HPDE6-E6E7 (cell line): ENCODE measurements at regions not wholly inside any gene's neighbourhood (a gene's known extent, or its start where the extent isn't known, plus 50 kb on each side); places are given as distances from the start of the nearest gene placed in this dataset.

Experiments
- DNase-seq: peaks from one replicate; pipeline ENCODE4 v3.0.0; 2011; ENCODE audit warnings: missing footprints; ENCODE audit errors: extremely low spot score

DNA sequence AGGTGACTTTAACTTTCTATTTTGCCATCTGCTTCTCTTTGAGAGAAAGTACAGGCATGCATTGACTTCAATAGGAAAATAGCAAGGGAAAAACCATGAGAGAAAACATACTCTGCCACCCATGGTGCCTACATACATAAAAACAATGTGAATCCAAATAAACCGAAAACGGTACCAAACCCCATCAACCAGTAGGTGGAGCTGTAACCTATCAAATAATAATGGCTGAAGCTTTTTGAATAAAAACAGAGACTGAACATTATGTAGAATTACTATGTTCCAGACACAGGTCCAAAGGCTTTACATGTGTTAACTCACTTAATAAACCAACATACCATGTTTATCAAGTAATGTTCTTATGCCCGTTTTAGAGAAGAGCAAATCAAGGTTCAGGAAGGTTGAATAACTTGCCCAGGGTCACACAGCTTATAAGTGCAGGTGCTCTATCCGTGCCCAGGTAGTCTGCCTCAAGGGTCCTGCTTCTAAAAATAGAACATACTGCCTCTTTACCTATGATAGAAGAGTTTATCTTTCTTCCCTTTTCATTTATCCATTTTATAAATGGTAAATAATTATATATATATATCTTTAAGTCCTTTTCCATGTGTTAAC lies 293.9 kb upstream of the SYT4 start:
- DNase-seq = peak; percentile 32

DNA sequence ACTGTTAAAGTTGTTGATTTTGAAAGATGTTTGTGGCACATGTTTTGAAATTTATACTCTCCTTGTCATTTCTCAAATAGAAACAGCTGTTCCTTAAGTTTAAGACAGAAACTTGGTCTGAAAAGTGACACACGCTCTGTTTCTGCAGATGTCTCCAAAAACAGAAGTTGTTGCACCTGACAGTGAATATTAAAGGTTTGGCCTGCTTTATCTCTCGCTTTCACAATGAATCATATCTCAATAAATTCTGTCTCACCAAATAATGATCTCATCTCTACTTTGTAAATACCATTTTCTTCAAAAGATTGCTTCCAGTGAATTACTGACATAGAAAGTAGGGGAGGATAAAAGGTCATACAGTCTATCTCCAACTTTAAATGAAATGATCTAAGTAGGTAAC lies 294.9 kb upstream of the SYT4 start:
- no peak for DNase-seq

DNA sequence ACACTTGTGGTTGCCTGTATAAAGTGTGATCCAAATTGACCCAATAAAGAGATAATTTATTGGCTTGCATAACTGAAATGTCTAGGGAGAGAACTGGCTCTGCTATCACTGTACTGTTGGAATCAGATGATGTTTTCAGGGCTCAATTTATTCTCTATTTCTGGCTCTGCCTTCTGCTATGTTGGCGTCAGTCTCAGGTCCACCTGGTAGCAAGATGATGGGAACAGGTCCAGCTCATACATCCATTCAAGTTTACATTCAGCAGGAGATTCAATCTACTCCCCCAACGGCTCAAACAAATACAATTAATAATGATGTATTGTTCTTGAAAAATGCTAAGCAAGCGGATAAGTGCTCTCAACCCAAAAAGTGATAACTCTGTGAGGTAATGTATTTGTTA lies 297.7 kb upstream of the SYT4 start:
- no peak for DNase-seq

DNA sequence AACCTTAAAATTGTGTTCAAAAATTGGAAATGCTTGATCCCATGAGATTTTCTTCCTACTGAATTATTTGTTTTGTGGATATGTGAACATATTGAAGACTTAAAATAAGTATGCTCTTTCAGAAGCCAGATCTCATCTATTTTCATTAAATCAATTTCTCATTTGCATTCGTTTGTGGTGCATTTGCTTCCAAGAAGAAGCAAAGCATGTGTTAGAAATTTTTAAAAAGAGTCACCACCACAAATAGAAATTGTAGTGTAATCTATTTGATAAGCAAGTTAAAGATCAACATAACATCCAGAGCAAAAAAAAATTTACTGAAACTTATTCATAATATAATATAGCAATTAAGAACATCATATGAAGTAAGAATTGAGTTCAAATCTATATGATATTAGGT lies 300.9 kb upstream of the SYT4 start:
- DNase-seq = no peak

DNA sequence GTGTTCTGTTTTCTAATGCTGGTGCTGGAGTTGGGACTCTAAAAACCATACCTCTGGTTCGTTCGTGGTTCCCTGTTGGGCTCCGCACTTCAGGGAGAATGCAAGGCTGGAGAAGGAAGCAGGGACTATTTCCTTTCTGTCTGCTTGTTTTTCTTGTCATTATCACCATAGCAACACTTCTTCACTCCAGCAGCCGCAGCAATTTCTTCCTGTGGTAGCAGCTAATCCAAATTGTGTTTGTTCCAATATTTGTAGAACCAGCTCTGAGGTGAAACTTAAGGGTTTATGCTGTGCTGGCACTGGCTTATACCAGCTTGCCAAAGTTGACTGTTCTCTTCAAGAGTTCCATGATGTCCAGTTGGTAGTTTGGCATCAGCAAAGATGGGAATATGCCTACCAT lies 301.4 kb upstream of the SYT4 start:
- no peak for DNase-seq

DNA sequence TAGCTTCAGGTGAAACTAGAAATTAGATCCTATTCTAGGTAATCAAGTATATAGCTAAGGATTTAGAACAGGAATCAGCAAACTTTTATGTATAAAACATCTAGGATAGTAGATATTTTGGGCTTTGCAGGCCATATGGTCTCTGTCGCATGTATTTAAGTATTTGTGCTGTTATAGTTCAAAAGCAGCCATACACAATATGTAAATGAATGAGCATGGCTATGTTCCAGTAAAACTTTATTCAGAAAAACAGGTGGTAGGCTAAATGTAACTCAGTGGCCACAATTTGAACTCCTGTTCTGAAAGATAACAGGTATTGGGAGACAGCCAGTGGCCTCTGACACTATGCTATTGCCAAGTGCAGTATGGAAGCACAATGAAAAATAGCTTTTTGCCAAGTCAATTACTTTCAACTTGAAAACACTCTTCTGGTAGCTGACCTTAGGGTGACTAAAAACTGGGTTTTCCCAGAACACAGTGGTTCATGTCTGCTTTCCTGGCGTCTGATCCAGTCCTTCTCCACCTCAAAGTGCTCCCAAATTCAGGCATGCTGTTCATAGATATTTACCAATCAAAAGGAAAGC lies 304.7 kb upstream of the SYT4 start:
- DNase-seq = no peak

DNA sequence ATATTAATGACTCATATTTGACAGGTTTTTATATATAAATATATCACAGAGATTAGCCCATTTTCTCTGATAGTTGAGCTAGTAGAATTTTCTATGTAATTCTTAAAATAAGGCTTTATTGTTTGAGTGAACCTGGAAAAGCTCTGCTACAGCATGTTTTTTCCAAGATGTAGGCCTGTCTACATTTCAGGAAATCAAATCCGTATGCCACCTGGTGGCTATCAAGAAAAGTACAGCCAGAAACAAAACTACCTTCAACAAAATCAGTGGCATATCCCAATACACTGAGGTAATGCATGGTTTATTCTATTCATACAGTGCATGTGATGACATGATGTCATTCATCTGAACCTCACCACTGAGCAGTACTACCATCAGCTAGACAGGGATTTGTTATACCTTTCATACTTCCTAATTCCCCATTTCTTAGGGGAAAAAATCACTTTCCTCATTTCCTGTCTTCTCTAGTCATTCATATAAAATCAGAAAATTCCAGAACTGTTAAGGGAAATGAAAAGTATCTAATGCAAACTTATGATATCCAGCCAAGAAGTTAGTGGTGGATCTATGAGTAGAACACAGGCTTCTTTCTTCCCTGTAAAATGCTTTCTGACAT lies 310.4 kb upstream of the SYT4 start:
- DNase-seq = peak; percentile 8

DNA sequence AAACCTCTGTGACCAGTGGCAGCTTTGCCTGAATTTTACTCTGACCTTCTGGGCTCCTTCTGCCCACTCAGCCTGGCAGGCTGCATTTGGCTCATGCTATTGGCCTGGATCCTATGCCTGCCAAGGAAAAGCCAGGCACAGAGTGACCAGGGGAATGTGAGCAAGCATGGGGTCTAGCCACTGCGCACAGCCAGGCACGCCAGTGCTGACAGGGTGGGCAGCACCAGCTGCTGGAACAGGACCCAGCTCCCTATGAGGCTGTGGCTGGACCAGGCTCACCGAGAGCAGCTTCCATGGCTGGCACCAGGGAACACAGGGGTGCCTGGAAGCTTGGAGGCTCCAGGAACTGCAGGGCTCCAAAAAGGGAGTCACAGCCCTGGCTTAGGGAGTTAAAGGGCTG lies 311.5 kb upstream of the SYT4 start:
- no peak for DNase-seq

DNA sequence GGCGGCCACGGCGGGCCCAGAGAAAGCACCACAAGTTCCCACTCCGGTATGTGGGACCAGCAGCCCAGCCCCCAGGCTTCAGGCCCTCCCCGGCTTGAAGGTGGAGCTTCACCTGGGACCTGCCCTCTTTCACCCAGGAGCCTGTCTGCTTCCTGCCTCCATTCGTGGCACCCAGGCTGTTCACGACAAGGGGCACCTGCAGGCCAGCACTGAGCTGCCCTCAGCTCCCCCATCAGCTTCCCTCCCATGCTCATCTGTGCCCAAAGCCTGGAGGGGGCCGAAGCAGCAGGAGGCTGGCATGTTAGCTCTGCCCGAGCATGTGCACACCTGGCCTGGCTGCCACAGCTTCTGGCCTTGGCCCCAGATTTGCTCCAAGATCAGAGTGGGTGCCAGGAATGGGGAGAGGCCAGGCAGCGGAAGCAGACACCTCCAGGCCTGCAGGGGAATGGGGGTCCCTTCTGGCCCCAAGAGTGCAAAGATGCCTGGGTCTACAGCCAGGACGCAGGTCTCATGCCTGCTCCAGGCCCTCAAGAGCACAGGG lies 312.4 kb upstream of the SYT4 start:
- no peak for DNase-seq

DNA sequence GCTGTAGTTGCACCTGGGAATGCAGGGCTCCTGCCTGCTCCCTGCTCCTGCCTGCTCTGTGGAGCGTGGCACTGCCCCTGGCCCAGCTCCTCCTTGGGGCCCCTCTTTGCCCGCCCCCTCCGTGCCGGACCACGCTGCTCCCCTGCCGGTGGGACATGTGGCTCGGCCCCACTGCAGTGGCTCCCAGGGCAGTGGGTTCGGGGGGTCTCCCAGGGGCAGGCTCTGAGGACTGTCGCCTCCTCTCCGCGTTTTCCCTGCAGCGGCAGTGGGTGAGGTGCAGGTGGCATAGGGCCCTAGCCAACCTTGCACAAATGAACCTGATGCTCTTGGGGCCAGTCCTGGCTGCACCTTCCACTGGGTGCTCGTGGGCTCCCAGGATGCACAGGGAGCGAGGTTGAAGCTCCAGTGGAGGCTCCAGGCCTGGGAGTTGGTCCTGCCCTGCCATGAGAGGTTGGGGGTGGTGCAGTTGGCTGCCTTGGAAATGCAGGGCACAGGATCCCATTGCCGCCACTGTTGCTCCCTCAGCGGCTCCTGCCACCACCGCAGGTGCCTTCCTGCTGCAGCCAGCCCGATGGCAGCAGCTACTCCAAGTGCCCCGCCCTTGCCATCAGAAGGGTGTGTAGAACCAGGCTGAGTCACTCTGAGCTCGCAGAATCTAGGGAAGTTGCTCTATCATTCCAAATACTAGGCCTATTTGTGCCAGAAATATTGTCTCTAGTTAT lies 313.1 kb upstream of the SYT4 start:
- DNase-seq = no peak

DNA sequence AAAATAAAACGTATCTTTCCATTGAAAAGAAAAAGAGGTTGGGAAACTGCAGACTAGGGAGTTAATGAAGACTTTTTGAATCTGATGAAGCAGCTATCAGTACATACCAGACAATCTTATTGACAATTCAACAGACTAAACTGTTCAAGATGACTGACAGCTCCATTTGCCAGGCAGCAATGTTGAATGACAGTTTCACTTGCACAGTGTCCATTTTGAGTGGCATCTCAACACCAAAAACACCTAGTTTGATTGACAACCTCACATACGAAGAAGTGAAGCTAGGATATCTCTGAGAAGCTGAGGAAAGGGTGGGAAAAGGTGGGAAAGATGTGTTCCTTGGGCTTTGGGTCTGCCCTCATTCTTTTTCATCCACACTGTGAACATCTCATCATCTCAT lies 315.0 kb upstream of the SYT4 start:
- DNase-seq = no peak

DNA sequence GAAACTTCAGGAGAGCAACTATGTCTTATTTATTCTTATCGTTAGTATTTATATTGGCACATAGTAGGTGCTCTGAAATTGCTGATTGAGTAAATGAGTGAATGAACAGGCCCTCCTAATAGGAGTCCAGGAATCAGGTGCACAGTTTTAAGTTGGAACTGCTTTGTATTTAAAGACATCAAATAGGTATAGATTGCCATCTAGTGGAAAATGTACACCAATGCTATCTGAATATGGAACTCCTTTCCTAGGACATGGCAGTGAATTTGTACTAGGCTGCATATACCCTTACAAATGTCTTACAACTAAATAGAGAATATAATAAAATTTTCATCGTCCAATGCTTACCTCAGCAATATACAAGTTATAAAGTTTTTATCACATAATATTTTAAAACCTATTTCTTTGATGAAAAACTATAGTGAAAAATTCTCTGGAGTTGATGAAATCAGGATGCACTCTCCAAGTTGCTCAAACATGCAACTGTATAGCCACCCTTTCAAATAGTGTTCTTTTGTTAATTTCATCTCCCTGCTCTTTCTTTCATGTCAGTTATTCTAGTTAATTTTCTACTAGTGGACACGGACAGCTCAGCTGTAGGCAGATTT lies 318.9 kb upstream of the SYT4 start:
- peak; percentile 20 for DNase-seq

DNA sequence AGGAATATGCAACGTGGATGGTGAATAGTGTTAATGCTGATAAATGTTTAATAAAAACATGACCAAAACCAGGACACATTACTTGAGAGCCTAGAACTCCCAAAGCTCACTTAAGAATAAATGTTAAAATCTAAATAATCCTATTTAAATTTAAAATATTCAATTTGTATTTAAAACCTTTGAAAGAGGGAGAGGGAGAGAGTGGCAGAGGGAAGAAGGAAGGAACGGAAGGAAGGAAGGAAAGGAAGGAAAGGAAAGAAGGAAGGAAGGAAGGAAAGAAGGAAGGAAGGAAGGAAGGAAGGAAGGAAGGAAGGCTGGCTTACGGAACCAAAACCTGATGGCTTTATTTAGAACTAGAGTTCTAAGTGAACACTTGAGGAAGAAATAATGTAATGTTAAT lies 324.1 kb upstream of the SYT4 start:
- no peak for DNase-seq

DNA sequence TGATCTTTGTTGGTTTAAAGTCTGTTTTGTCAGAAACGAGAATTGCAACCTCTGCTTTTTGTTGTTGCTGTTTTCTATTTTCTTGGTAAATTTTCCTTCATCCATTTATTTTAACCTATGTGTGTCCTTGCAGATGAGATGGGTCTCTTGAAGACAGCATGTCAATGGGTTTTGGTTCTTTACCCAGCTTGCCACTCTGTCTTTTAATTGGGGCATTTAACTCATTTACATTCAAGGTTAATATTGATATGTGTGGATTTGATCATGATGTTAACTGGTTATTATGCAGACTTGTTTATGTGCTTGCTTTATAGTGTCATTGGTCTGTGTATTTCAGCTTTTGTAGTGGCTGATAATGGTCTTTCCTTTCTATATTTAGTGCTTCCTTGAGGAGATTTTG lies 327.9 kb upstream of the SYT4 start:
- DNase-seq = no peak

DNA sequence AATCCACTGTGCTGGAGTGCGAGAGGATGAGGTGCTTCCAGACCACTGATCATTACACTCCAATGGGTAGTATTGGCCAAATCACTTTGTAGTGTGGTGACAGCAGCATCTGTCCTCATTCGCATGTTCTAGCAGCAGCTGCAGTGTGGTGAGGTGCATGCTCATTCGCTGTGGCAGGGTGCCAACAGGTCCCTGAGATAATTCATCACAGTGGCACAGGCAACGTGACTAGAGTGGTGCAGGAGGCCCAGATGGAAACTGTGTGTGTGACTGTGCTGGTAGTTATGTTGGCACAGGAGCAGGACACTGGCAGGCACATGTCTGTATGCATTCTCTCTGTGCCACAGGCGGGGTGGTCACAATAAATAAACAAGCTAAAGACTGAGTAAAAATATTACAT lies 329.5 kb upstream of the SYT4 start:
- no peak for DNase-seq

DNA sequence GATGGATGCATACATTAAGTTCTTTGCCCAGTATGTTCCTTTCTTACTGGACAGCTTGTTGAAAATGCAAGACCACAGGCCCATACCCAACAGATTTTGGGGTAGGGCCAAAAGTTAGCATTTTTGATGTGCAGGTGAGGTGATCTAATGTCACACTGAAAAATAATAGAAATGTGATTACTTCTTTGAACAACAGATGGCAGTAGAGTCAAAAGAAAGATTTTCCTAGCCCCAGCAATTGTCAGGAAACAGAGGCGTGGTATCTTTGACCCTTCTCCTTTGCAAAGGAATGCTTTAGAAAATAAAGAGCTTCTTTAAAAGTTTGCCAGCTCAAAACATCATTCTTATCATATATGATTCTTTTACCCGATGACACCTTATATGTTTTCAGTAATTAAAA lies 343.6 kb upstream of the SYT4 start:
- DNase-seq = peak; percentile 16

DNA sequence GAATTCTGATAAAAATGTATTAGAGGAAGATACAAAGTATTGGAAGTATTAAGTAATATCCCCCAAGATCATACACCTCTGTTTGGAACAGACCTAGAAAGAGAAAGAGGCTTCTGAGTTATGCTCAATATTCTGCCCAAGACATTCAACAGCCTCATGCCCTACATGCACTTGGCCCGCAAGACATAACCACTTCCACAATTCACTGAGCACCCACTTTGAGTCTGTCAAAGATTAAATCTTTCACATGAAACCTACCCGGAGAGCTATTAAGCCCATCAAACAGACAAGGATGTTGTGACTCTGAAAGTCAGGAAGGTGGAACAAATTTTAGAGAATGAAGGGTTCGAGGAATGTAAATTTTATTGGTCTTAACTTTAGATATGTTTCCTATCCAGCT lies 344.7 kb upstream of the SYT4 start:
- no peak for DNase-seq

DNA sequence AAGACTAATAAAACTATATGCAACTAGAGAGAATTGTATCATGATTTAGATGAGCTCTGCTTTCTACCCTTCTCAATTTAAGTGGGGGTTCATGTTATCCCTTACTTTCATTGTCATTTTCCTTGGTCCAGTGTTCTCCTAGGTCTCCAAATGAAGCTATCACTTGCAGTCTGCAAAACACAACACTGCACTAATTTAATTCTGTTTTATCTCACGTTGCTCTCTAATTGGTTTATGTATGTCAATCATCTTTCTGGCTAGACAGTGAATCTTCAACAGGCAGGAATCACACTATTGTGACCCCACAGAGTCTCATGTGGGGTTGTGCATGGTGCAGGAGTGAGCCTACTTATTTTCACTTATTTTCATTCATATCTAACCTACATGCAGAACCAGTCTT lies 348.3 kb upstream of the SYT4 start:
- no peak for DNase-seq

DNA sequence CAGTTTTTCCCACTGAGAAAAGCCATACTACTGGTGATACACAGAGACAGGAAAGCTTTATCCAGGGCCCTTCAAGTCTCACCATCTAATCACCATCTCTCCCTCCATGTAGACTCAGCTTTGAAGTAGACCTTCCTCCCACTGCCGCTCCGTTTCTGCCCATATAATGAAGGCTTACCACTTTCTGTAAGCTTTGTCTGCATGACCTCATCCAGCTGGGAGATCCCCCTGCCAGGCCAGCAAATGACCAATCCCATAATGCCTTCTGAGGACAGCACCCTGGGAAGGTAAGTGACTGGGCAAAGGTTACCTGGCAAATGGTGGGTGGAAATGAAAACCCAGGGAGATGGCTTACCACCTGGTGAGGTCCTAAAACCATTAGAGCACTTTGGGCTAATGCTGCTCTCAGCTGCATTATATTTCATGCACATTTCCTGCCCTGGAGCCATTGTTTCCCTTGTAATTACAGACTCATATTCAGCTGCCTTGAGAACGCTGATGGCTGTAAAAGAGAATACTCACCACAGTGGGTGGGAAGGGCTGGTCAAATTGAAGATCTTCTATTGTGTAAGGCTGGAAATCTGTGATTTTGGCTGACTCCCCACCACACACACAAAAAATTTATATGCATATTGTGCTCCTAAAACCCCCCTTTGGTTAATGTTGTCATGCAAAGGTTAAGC lies 350.7 kb upstream of the SYT4 start:
- DNase-seq = no peak

DNA sequence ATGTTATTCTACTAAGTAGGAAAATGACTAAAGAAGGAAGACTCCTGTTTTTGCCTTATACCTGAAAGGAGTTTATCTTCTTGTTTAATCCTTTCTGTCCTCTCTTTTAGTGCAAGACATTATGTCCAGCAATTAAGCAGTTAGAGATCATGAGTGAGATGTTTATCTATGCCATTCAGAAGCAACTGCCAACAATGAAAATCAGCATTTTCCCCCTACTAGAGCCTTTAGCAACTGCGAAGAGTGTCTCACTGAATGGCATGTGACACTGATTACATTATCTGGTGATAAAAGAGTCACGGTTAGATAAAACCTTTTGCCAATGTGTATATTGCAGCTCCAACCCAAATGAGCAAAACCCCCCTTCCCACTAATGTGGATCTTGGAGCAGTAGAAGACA lies 357.7 kb upstream of the SYT4 start:
- no peak for DNase-seq

DNA sequence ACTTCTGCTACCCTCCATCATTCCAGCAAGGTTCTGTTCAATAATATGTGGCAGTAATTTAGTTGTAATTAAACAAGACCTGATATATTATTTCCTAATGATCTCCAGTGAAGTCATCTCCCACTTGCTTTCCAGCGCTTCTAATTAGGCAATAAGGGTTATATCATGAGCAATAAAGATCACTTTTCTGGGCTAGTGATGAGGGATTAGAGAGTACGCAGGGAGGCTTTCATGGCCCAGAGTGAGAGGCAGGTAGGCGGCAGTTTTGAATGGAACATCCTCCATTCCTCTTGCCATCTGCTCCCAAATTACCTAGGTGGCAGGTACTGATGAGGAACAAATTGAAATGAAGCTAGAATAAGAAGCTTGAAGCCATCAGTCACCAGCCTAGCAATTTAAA lies 358.1 kb upstream of the SYT4 start:
- no peak for DNase-seq
